VCaP (cell line): ENCODE measurements at regions not wholly inside any gene's neighbourhood (a gene's known extent, or its start where the extent isn't known, plus 50 kb on each side); places are given as distances from the start of the nearest gene placed in this dataset.

Experiments used
- H3K27ac ChIP-seq: fragments of 450-650 bp; 2 replicates; pipeline ENCODE4 v1.5.1; 2017
- TF ChIP-seq, protein P1 (sequence below): fragments of 450-650 bp; conservative IDR thresholded peaks from 2 replicates; pipeline ENCODE4 v1.5.1; 2017; ENCODE audit warnings: mild to moderate bottlenecking, moderate library complexity

DNA sequence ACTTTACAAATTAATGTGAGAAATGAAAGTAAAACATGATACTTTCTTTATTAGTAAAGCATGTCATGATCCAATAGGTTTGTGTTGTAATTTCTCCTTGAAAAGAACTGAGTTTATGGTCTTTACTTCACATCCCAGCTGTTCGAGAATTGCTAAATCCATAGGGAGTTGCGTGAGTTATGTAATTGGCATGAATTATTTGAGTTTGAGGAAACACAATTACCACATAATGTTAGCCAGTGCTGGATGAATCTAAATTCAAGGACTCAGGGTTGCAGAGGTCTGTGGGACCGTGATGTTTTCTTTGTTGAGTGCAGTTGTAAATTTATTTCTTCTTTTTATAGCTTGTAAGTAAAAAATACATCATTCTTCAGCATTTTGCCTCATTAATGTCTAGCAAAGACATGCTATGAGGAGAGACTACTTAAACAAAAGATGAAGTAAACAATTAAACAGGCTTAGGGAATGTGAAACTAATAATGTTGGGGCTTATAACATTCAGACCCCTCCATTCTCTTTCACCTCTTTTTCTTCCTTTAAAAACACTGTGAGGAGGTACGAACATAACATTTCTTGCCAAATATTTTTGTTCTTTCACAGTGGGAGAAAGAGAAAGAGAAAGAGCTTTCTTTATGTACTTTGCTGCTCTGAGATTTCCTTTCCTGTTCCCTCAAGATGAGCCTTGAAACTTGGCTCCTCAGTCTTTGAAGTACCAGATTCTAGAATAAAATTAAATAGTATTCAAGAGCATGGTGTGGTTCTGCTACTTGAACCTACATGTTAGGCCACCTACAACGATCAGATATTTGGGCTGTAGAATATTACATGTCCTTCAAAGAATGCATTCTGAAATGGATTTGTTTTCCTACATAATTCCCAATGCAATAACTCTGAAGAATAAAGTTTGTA, 159.6 kb upstream of the ANK2 start:
- TF ChIP-seq, protein P1, sequence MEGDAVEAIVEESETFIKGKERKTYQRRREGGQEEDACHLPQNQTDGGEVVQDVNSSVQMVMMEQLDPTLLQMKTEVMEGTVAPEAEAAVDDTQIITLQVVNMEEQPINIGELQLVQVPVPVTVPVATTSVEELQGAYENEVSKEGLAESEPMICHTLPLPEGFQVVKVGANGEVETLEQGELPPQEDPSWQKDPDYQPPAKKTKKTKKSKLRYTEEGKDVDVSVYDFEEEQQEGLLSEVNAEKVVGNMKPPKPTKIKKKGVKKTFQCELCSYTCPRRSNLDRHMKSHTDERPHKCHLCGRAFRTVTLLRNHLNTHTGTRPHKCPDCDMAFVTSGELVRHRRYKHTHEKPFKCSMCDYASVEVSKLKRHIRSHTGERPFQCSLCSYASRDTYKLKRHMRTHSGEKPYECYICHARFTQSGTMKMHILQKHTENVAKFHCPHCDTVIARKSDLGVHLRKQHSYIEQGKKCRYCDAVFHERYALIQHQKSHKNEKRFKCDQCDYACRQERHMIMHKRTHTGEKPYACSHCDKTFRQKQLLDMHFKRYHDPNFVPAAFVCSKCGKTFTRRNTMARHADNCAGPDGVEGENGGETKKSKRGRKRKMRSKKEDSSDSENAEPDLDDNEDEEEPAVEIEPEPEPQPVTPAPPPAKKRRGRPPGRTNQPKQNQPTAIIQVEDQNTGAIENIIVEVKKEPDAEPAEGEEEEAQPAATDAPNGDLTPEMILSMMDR, result no peak
- no peak overlapping the region for H3K27ac ChIP-seq

DNA sequence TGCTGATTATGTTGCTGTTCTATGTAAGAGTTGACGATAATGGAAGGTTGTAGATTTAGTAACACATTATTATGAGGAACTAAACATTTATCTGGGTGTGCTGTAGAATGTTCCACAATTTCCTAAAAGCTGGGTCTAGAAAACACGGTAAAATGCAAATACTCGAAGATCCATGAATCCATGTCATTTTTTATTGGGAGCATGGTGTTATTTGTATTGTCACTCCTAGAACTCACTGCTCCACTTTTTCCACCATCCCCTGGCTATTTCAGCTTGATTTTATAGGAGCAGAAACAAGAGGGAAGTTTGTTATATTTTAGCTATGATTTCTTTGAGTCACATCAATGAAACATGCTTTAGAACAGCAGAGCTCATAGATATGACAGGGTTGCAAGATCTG, 155.0 kb upstream of the ANK2 start:
- TF ChIP-seq, protein P1, result no peak
- H3K27ac ChIP-seq, result no peak overlapping the region

GRCh38 chr4:112894951-112895350, 154.5 kb upstream of the ANK2 start:
- H3K27ac ChIP-seq, result no peak overlapping the region
- TF ChIP-seq, protein P1, result no peak

DNA sequence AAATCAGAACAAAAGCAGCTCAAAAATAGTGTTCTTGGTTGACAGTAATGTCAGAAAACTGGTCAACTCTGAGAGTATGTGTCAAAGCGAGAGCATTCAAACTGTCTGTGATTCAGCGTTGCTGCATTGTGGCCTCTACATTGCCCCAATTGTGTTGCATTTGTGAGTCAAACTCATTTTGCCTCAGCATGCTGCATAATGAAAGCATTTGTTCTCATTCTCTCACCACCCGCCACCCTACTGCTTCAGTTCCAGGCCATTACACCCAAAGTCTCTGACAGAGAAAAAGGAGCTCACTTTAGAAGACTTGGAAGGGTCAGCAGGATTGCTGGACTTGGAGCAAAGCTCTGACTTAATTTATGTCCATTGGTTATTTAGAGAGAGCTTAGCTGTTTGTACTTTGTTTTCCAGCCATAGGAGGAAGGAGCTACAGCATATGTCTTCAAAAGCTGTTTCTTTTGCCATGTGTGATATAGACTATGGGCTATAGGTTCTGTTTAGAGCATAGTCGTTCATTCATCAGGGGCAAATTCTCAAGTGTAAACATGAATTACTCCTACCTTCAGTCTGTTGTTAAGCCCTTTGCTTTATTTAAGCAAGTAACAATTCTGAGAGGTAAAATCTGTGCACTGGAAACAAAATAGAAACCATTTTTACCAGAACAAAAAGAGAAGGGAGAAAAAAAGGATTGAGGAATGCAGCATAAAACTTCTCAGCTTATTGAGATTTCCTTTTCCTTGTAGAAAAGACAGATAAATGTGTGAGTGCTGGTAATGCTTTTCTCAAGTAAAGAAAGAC, 153.4 kb upstream of the ANK2 start:
- H3K27ac ChIP-seq, result no peak overlapping the region
- TF ChIP-seq, protein P1, result no peak

DNA sequence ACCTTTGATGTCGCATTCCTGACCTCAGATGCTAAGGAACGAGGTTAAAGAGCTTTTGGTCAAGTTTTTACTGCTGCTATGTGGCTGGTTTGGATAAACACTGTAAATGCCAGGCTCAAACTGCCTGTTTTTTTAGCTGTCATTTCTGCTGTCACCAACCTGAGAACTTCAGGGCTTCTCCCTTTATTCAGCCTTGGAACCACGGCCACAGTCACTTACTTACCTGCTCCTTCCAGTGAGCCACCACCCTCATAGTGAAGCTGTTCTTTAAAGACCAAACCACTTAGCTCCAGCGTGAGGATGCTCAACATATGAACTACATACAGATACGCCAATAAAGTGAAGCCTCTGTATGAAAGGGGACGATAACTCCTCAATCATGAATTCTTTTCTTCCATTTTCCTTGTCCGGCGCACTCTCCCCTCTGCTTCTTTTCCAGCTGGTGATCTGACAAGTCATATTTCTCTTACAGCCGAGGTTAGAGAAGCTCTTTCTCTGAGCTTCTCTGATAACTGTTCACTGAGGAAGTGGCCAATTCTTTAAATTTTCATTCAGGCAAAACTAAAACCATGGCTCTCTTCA, 152.8 kb upstream of the ANK2 start:
- TF ChIP-seq, protein P1, result no peak
- H3K27ac ChIP-seq, result no peak overlapping the region

GRCh38 chr4:112897543-112897942, 151.9 kb upstream of the ANK2 start:
- no peak overlapping the region for H3K27ac ChIP-seq
- TF ChIP-seq, protein P1, result no peak
